Medulla oblongata (tissue), 1 donor: ENCODE measurements at regions not wholly inside any gene's neighbourhood (a gene's known extent, or its start where the extent isn't known, plus 50 kb on each side); places are given as distances from the start of the nearest gene placed in this dataset.
"Not testable (repeated sequence)": the region's sequence is repeated elsewhere in the genome, so short reads cannot be mapped to it uniquely, and the experiment has no call there.

Source experiments
- DNase-seq: peaks from one replicate; pipeline ENCODE4 v3.0.0-alpha.2; 2015; ENCODE audit errors: extremely low spot score

DNA sequence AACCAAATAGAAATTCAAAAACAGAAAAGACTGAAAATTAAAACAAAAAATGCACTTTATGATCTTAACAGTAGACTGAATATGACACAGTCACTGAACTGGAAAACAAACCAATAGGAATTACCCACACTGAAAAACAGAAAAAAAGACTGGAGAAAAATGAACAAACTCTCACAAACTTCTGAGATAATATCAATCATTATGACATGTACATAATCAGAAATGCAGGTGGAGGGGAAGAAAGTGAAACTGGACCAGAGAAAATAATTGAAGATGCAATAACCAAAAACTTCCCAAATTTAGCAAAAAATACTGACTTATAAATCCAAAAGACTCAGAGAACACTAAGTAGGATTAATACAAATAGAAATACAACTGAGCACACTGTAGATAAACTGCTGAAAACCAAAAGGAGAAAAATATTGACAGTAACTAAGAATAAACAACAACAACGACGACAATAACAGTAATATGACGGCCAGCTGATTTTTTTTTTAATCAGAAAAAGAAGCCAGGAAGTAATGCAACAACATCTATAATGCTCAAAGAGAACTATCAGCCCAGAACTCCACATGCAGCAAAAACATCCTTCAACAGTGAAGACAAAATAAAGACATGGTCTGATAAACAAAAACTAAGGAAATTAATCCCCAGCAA is 108.1 kb downstream of the ZFAND4 start:
- no peak for DNase-seq

DNA sequence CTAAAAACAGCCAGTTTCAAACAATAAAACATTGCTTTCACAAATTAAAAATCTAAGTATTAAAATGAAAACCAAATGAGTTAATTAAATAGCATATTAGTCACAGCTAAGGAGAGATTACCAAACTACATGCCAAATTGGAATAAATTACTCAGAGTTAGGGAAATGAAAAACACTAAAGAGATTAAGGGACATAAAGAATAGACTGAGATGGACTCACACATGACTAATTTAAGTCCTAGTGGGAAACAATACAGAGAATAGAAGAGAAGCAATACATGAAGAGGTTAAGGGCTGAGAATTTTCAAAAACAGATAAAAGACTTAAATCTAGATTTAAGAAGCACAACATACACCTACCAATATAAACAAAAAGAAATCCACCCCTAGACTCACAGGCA is 110.6 kb downstream of the ZFAND4 start:
- DNase-seq, result no peak

DNA sequence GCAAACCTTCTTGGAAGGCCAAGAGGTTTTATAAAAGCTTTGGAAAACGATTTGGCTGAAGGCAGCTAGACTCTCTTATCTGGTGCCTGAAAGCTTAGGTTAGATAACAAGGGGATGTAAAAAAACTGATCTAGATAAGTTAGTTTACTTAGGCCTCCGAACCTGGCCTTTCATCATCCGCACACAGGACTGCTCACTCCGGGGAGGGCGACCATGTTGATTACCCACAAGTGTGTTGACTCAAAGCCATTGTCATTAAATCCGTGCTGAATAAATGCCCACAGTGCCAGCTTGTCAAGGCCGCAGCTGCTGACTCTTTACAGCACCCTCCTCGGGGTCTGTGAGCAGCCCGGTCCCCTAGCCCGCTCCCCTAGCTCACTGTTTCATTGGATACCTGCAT is 112.3 kb downstream of the ZFAND4 start:
- no peak for DNase-seq

DNA sequence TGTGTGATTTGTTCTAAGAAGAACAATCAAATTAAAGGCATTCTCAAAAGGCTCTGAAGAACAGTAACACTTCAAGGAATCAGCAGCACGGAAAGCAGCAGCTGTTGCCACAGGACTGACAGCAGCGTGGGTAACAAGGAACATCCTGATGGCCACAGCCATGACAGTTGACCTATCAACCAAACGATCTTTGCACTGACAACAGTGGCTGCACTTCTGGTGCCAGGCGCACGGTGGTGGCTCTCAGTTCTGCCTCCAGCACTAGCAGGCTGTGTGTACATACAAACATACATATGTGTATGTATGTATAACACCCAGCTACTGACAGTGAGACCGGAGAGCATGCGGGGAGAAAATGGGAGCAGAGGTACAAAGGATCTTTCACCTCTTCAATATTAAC is 114.1 kb downstream of the ZFAND4 start:
- no peak for DNase-seq

DNA sequence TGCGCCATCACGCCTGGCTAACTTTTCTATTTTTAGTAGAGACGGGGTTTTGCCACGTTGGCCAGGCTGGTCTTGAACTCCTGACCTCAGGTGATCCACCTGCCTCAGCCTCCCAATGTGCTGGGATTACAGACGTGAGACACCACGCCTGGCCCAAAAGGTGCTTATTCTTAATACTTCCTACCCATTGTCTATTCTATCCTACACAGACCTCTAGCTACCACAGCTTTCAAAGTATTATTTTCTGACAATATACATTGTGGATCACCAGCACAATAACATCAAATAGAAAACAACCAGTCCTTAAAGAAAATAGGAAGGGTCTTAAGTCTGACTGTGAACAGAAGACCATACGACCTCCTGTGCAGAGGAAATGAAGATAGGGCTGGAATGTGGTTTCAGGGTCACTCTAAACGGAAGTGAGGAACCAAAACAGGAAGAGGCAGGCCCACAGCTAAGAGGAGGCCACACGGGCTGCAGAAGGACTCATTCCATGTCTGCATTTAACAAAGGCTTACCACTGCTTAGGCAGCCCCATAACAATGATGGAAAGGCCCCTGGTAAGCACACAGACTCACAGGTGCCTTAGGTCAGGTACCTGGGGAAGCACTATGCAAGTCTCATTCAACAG is 115.2 kb downstream of the ZFAND4 start:
- no peak for DNase-seq

DNA sequence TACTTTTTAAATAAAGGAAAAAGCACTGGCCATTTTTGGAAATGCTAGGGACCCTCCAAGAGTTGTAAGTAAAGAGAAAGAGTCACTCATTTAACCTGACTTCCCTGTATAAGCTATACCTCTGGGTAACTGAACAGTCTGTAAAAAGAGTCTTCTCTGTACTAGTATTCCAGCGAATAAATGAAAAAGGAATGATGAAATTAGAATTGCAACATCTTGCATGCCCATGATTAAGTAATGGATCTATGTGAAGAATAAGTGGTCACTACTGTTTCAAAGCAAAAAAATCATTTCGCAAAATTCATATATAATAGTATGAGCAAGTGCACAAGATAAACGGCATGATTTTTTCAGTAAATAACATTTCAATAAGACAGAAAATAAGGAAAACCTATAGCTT is 116.8 kb downstream of the ZFAND4 start:
- DNase-seq, result no peak

DNA sequence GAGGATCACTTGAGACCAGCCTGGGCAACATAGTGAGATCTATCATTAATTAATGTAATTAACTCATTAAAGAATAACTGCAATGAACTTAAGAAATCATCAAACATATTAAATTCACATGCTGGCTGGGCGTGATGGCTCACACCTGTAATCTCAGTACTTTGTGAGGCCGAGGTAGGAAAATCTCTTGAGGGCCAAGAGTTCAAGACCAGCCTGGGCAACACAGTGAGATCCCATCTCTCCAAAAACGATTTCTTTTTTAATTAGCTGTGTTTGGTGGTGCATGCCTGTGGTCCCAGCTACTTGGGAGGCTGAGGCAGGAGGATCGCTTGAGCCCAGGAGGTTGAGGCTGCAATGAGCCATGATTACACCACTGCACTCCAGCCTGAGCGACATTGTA is 117.2 kb downstream of the ZFAND4 start:
- not testable (repeated sequence) for DNase-seq

DNA sequence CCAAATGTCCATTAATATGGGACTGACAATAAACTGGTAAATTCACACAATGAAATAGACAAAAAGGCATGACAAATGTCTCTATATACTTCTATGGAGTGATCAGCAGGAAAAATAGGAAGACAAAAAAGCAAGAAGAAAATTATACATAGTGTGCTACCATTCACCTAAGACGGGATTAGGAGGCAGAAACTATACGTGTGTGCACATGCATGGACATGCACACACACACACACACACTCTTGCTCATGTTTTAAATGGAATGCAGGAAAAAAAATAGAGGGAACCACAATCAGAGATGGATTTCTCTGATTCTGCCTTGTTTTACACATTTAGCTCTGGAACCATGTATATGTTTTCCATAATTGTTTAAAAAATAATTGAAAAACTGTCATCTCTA is 119.0 kb downstream of the ZFAND4 start:
- DNase-seq, result no peak

DNA sequence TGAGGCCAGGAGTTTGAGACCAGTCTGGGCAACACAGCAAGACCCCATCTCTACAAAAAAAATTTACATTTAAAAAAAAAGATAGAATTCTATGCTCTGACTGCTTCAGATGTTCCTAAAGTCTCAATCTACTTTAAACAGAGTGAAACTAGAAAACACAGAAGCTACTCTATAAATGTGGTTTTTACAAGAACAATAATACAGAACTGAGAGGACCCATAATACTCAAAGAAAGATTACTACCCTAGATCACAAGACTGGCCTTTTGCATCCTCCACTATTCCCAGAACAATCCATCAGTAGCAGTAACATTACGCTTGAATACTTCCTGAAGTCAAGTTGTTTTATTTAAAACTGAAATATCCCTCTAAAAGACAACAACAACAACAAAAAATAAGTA is 119.4 kb downstream of the ZFAND4 start:
- no peak for DNase-seq

DNA sequence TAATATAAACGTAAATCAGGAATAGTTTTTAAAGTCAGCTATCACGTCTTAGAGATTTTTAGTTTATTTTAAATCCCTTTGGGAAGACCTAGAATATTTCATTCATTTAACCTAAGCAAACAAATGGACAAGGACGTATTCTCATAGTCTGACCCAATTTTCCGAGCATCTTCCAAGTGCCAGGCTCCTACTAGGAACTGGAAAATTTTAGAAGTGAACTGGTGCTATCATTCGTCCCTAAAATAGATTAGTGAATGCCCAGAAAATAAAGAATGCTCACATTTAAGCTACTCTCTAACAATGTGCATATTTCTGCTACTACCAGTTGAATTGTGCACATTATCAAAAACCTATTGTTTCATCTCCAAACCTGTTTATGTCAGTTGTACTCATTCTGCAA is 120.1 kb downstream of the ZFAND4 start:
- DNase-seq, result no peak

DNA sequence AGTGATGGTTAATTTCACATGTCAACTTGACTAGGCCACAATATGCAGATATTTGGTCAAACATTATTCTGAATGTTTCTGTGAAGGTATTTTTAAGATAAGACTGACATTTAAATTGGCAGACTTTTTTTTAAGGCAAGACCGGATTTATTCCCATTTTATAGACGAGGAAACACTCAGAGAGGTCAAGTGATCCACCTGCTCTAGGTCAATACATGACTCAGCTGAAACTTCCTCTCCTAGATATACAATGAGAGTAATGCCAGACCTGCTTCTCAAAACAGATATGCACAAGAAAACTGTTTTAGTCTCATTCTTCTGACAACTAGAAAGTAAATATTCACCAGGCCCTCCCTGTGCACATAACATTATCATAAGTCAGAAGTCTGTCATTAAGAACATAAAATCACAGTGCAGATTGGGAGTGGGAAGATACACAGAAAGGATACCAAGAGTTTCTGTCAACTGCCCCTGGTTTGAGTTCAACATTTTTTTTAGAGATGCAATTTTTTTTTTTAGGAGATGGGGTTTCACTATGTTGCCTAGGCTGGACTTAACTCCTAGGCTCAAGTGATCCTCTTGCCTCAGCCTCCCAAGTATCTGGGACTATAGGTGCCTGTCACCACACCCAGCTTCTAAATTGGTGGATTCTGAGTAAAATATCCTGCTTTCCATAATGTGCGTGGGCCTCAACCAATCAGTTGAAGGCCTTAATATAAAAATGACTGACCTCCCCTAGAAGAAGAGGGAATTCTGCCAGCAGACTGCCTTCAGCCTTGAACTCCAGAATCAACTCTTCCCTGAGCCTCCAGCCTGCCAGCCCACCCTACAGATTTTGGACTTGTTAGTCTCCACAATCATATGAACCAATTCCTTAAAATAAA is 121.4 kb downstream of the ZFAND4 start:
- no peak for DNase-seq

DNA sequence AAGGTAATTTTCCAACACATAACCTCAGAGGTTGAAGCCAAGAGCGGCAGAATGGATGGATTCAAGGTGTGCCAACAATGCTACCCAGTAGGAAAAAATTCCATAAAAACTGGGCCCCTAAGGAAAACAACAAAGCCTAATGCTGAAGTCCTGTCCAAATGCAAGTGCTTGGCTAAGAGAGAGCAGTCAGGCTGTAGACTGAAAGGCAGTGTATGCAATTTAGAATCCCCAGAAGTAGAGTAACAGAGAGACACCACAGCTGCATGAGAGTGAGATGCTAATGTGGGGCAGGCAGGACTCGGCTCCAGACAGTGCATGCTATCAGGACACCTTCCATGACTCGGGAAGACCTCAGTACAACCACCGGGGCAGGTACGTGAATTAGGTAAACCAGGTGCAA is 124.5 kb downstream of the ZFAND4 start:
- no peak for DNase-seq

DNA sequence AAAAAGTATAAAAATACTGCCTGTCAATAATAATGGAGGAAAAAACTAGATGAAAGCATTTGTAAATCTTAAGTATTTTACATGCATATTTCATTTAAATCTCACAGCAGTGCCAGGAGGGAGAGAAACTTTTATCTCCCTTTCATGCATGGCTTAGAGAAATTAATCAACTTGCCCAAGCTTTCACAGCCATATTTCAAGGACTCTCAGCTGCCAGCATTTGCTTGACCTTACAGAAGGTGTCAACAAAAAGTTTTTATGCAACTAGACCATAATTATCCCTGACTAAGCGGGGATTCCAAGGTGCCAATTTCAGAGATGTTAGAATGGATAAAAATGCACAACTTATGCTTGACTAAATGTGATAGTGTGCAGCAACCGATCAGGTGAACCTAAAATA is 125.4 kb downstream of the ZFAND4 start:
- DNase-seq, result no peak

DNA sequence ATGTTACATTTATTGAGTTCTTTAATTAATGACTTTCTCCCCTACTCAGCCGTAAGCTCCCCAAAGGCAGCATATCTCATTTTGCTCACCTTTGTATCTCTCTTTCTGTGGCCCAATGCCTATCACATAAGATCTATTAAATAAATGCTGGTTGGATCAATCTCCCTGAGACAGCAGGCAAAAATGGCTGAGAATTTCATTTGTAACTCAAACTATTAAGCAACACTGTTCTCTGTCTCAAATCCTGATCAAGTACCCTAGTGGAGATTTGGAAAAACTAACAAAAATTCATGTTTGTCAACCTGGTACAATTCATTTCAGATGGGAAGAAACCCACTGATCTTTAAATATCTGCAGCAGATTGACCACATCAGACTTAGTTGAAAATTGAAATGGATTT is 127.4 kb downstream of the ZFAND4 start:
- DNase-seq, result no peak

DNA sequence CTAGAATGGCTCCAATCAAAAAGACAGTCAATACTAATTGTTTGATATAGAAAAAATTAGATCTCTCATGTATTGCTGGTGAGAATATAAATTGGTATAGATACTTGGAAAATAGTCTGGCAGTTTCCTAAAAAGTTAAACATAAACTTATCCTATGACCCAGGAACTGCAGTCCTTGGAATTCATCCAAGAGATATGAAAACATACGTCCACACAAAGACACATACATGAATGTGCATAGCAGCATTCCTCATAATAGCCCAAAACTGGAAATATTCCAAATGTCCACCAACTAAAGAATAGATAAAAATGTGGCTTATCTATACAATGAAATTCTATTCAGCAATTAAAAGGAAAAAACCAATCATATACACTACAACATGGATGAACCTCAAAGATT is 128.4 kb downstream of the ZFAND4 start:
- DNase-seq, result no peak

DNA sequence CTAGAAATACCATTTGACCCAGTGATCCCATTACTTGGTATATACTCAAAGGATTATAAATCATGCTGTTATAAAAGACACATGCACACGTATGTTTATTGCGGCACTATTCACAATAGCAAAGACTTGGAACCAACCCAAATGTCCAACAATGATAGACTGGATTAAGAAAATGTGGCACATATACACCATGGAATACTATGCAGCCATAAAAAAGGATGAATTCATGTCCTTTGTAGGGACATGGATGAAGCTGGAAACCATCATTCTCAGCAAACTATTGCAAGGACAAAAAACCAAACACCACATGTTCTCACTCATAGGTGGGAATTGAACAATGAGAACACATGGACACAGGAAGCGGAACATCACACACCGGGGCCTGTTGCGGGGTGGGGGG is 131.5 kb downstream of the ZFAND4 start:
- not testable (repeated sequence) for DNase-seq

DNA sequence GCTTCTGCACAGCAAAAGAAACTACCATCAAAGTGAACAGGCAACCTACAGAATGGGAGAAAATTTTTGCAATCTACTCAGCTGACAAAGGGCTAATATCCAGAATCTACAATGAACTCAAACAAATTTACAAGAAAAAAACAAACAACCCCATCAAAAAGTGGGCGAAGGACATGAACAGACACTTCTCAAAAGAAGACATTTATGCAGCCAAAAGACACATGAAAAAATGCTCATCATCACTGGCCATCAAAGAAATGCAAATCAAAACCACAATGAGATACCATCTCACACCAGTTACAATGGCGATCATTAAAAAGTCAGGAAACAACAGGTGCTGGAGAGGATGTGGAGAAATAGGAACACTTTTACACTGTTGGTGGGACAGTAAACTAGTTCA is 132.0 kb downstream of the ZFAND4 start:
- DNase-seq, result not testable (repeated sequence)

DNA sequence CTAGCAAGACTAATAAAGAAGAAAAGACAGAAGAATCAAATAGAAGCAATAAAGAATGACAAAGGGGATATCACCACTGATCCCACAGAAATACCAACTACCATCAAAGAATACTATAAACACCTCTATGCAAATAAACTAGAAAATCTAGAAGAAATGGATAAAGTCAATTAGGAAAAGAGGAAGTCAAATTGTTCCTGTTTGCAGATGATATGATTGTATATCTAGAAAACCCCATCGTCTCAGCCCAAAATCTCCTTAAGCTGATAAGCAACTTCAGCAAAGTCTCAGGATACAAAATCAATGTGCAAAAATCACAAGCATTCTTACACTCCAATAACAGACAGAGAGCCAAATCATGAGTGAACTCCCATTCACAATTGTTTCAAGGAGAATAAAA is 133.0 kb downstream of the ZFAND4 start:
- not testable (repeated sequence) for DNase-seq

DNA sequence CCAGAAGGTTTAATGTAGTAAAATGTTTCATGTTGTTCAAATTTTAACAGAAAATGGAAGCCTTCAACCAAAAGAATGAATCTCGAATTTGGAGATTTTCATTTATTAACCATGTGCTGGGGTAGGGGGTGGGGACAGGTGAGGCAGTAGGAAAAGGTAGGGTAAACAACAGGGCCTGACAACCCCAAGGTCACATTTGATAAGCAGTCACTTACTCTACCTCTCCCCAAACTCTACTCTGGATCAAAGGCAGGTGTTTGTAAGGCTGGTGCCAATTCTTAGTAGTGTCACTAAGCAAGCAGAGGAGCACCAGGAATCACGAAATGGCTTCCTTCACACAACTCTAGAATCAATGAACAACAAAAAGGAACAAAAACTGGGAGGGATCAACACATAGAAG is 138.0 kb downstream of the ZFAND4 start:
- no peak for DNase-seq

DNA sequence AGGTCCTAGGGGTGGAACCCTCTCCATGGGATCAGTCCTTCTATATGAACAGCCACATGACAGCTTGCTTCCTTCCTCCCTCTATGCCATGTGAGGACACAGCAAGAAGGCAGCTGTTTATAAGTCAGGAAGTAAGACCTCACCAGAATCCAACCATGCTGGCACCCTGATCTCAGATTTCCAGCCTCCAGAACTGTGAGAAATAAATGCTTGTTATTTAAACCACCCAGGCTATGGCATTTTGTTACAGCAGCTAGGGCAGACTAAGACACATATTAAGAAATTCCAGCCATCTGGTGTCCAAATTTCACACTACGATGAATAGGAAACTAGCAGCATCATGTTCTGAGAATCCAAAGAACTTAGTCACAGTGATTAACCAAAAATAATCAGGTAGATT is 140.1 kb downstream of the ZFAND4 start:
- no peak for DNase-seq

DNA sequence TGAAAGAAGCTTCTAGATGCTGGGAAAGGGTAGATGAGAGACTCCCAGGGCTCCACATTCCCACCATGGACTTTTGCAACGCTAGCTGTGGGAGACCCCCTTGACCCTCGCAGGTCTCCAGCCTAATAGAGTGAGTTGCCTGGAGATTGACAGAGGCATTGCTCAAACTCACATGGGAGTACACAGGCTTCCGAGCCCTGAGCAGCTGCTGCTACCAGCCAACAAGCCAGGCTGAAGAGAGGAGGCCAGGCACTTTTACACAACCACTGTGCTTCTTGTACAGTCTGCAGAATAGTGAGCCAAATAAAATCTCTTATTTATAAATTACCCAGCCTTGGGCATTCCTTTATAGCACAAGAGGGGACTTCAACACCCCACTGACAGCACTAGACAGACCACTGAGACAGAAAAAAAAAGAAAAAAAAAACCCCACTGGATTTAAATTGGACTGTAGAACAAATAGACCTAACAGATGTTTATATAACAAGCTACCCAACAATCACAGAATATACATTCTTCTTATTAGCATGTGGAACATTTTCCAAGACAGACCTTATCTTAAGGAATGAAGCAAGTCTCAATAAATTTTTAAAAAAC is 146.2 kb downstream of the ZFAND4 start:
- DNase-seq, result no peak

DNA sequence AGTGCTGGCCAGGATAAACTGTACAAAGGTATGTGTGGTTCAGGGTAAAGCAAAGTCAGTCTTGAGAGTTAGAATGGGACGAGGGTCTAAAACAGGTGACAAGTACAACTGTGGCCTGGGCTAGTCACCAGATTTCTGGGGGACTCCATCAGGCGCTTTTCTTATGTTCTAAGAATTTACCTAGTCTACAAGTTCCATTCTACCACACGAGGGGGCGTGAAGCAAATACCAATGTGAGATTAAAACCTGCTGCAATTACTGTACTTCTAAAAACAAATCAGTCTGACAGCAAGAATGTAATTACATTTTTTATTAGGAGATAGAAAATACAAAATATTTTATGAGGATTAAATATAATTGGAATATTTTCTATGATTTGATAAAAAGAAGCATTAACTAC is 146.5 kb downstream of the ALOX5 start:
- no peak for DNase-seq

DNA sequence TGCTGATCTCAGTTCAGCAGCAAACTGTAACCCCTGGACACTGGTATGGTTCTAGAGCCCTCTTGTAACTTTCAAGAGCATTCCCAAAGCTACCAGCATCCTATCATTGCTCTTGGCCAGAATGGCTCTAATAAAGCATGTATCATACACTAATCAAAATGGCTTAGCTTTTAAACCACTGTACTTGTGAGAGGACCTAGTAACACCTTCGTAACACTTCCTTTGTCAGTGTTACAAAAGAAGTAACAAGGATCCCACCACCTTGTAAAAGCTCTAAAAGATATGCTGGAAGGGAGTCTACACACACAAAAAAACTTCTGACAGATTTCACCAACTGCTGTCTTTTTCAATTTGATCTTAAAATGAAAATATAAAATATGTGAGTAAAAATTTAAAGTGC is 144.7 kb downstream of the ALOX5 start:
- DNase-seq, result no peak
